ENCODE measurements at regions not wholly inside any gene's neighbourhood (a gene's known extent, or its start where the extent isn't known, plus 50 kb on each side); places are given as distances from the start of the nearest gene placed in this dataset.

GRCh38 chr15:81987628-81988027, 58.2 kb downstream of the MEX3B start:
- no peak for DNase-seq (ENCODE audit: low read depth)

- no peak for DNase-seq (ENCODE audit: low read depth)
Observed at GRCh38 chr15:81983497-81983896, 62.3 kb downstream of the MEX3B start.

GRCh38 chr15:81982808-81983207, 63.0 kb downstream of the MEX3B start:
- no peak for DNase-seq (ENCODE audit: low read depth)

DNA sequence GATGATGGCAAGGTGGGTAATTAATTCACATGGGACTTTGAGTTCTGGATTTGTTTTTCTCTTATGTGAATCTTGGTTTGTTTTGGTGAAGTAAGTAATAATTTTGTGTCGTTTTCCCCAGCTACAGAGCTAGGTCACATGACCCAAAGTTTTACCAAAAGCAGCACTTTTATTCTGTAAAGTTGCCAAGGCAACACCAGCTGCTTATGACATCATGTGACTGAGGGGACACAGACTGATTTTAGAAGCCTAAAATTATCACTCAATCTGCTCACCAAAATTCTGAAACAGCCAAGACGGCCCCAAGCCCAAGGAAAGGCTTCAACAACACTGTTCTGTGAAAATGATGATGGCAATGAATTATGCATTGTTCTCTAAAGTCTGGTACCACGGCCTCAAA, 63.9 kb downstream of the MEX3B start:
- no peak for DNase-seq (ENCODE audit: low read depth)

- DNase-seq (ENCODE audit: low read depth) = no peak
Observed at GRCh38 chr15:81977464-81977863, 68.4 kb downstream of the MEX3B start.

DNA sequence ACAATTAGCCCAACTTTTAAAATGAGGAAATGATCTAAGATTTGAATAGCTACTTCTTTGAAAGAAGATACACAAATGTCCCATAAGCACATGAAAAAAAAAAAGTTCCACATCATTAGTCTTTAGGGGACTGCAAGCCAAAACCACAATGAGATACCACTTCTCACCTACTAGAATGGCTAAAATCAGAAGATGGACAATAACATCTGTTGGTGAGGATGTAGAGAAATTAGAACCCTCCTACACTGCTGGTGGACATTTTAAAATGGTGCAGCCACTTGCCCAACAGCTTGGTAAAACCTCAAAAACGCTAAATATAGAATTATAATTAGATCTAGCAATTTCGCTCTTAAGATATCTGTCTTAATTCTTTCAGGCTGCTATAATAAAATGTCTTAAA, 77.1 kb downstream of the MEX3B start:
- DNase-seq (ENCODE audit: low read depth) = no peak

- DNase-seq (ENCODE audit: low read depth) = no peak
Observed at GRCh38 chr15:81966631-81967030, 79.2 kb downstream of the MEX3B start.

- no peak for DNase-seq (ENCODE audit: low read depth)
Observed at GRCh38 chr15:81962482-81962881, 83.3 kb downstream of the MEX3B start.

DNA sequence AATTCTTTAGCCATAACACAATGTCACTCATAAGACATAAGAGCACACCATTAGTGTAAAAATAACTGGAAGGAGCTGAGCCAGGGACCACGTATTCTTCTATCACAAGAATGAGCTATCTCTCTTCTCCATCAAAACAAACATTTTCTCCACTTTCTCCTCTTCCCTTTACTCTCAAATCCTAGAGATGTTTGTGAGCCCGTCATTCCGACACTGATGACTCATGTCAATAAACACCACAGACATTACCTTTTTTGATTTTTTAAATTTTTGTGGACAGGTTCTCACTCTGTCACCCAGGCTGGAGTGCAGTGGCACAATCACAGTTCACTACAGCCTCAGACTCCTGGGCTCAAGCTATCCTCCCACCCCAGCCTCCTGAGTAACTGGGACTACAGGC, 86.6 kb downstream of the MEX3B start:
- DNase-seq (ENCODE audit: low read depth) = no peak

GRCh38 chr15:81957698-81958097, 88.1 kb downstream of the MEX3B start:
- DNase-seq (ENCODE audit: low read depth) = no peak

GRCh38 chr15:81955382-81956062, 90.3 kb downstream of the MEX3B start:
- DNase-seq (ENCODE audit: low read depth) = no peak

DNA sequence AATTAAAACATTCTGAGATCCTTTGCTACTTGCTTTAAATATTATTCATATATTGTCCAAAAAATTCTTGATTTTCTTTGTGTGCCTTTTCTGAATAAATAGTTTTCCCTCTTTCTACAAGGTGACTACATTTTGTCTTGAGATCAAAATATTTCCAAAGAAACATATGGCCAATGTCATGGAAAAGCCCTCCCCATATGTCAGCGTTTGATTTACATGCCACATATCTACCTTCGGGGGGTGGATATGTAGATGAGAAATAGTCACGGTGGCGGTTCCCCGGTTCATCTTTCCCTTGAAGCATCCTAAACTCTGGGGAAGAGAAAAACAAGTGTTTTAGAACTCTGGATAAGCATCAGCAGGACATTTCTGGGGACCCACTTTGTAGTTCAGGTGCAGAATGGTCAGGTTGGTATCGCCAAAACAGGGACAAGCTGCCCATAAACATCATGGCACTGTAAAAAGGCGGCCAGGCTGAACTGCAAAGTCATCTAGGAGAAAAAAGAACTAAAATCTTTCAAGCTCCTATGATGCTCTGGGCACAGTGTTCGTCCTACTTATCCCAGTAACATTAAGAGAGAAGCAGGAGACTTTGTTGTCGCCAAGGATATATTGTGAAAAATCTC, 91.5 kb downstream of the MEX3B start:
- no peak for DNase-seq (ENCODE audit: low read depth)

DNA sequence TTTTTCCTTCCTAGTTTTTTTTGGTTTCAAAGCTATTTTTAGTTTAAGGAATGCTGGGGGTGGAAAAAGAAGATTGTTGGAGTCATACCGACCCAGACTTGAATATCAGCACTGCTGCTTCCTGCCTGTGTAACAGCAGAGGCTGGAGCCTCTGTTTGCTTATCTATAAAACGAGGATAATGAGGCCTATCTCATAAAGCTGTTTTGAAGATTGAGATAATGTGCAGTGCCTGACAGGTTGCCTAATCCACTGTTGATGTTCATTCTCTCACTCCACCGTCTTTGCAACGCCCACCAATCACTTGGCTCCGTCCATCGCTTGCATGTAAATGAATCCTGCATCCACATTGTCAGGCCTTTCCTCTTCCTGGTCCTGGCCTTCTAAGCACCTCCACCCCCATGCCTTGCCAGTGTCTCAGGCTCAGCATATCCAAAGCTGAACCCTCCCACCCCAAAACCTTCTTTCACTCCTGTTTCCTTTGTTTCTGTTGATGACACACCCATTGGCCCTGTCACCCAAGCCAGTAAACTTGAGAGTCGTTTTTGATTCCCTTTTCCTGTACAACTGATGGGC, 94.9 kb downstream of the MEX3B start:
- DNase-seq (ENCODE audit: low read depth) = no peak

DNA sequence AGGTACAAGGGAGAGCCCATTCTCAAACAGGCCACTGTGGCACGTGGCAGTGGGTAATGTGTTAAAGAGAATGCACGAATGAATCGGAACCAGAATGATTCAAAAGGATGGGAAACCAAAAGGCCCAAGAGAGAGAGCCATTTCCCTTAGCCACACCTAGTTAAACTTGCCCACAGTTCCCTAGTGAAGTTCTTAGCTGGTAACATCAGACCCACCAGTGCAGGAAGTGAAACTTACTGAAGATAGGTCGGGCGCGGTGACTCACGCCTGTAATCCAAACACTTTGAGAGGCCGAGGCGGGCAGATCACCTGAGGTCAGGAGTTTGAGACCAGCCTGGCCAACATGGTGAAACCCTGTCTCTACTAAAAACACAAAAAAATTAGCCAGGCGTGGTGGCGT, 97.1 kb downstream of the MEX3B start:
- DNase-seq (ENCODE audit: low read depth) = no peak

GRCh38 chr15:81948222-81948621, 97.6 kb downstream of the MEX3B start:
- no peak for DNase-seq (ENCODE audit: low read depth)

- no peak for DNase-seq (ENCODE audit: low read depth)
Observed at GRCh38 chr15:81947548-81947947, 98.3 kb downstream of the MEX3B start.

- DNase-seq (ENCODE audit: low read depth) = no peak
Observed at GRCh38 chr15:81945014-81945615, 100.7 kb downstream of the MEX3B start.

DNA sequence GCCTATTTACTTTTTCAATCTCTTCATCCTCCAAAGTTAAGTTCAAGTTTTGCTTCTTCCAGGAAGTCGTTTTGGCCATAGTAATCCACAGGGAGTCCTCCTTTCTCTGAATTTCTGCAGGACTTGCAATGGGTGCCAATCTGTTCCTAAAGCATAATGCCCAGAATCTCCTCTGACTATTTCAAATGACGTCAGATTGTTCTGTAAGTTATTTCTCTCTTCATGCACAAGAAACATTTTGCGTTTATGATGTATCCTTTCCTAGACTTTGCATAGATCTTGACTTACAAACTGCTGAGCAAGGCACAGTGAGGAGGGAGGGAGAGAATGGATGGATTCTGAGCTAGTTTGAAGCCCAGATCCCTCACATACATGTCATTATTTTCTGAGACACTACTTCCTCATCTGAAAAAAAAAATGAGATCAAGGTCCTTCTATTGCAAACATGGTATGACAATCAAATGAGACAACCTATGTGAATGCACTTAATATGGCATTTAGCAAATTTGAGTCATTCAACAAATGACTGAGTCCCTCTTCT, 103.1 kb downstream of the MEX3B start:
- DNase-seq (ENCODE audit: low read depth) = no peak

DNA sequence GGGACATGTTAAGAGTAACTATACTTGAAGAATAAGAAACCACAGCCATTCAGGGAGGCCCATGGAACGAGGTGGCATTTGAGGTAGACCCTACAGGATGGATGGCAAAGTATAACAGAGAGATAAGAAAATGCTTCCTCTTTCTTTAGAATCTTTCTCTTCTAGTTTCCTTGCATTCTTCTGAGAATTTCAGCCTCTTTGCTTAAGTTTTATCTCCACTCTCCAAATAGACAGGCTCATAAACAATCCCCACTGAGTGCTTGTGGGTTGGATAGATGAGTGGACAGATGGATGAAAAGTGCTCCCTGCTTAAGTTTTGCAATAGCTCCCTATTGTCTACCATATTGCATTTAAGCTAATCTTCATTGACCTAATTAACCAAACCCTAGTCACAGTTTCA, 103.7 kb downstream of the MEX3B start:
- DNase-seq (ENCODE audit: low read depth) = no peak

GRCh38 chr15:81941479-81941878, 104.3 kb downstream of the MEX3B start:
- DNase-seq (ENCODE audit: low read depth) = no peak

DNA sequence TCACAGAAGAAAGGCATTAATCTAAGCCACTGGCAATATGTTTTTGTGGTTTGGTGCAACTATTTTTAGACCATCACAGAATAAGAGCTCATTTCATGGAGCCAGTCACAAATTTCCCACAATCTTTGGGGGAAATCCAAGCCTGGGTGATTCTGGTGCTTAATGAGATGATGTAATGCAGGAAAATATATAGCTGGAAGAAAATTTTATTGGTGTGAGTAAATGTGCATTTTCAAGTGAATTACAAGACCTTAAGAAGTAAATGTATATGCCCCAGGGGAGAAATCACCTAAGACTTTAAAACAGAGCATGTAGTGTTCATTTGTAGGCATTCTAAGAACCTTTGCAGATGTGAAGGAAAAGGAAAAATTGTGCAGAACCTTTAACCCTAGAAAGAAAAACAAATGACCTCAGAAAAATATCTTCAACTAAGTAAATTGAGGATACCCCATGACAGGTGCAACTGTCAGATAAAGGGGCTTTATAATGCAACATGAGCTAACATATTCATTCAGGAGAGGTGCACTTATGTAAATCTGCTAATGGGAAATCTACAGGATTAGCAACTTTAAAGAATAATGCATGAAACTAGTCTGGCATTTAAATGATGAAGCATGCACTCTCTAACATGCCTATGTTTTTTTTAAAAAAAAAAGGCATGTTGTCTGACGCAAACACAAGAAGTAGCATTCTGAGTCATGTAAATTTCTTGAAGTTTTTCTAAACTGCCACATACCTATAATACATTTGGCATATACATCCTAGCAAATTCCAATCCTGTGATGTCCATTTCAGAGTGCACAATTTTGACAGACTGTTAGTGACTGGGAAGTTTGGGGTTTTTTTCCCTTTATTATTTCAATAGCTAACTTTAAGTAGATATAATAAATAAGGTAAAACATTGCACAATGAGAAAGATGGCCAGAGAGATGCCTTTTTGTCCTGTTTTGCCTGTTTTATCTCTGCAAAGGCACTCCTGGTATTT, 105.1 kb downstream of the MEX3B start:
- no peak for DNase-seq (ENCODE audit: low read depth)

Data from stimulated activated CD8-positive, alpha-beta memory T cell treated with anti-CD3 and anti-CD28 coated beads, Interleukin-12 subunit alpha, Interleukin-12 subunit beta, amount 100 ng/mL, for 1 hour (primary cell).